ENCODE measurements at regions not wholly inside any gene's neighbourhood (a gene's known extent, or its start where the extent isn't known, plus 50 kb on each side); places are given as distances from the start of the nearest gene placed in this dataset.
A peak's percentile ranks its signal among the peaks of the same experiment; 100 is the strongest.

DNA sequence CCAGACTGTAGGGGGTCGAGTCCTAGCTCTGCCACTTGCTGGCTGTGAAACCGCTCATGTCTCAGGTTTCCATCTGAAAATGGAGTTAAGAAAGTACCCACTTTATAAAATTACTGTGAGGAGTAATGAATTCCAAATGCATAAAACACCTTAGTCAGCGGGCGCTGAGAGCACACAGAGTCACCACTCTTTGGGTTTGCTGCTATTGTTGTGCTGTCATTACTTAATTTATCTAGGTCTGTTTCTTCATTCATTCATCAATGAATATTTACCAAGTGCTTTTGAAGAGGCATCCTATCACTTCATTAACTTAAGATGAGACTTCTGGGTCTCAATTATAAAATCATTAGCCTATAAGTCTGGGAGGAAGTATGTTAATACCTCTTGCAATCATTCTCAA lies 317.3 kb downstream of the FBXW7 start (continued):
- TF ChIP-seq ZNF501 (tag by site-specific recombination; IDR thresholded peaks at IDR 0.05) (no peak), ZNF16 (tag by site-specific recombination; IDR thresholded peaks at IDR 0.05; ENCODE audit: low read depth) (no peak), HOXC10 (CRISPR knock-in tag; IDR thresholded peaks at IDR 0.05) (no peak)
- TF ChIP-seq, protein P1, sequence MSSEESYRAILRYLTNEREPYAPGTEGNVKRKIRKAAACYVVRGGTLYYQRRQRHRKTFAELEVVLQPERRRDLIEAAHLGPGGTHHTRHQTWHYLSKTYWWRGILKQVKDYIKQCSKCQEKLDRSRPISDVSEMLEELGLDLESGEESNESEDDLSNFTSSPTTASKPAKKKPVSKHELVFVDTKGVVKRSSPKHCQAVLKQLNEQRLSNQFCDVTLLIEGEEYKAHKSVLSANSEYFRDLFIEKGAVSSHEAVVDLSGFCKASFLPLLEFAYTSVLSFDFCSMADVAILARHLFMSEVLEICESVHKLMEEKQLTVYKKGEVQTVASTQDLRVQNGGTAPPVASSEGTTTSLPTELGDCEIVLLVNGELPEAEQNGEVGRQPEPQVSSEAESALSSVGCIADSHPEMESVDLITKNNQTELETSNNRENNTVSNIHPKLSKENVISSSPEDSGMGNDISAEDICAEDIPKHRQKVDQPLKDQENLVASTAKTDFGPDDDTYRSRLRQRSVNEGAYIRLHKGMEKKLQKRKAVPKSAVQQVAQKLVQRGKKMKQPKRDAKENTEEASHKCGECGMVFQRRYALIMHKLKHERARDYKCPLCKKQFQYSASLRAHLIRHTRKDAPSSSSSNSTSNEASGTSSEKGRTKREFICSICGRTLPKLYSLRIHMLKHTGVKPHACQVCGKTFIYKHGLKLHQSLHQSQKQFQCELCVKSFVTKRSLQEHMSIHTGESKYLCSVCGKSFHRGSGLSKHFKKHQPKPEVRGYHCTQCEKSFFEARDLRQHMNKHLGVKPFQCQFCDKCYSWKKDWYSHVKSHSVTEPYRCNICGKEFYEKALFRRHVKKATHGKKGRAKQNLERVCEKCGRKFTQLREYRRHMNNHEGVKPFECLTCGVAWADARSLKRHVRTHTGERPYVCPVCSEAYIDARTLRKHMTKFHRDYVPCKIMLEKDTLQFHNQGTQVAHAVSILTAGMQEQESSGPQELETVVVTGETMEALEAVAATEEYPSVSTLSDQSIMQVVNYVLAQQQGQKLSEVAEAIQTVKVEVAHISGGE (tag by site-specific recombination; conservative IDR thresholded peaks at IDR 0.05; ENCODE audit: low read depth) = no peak

DNA sequence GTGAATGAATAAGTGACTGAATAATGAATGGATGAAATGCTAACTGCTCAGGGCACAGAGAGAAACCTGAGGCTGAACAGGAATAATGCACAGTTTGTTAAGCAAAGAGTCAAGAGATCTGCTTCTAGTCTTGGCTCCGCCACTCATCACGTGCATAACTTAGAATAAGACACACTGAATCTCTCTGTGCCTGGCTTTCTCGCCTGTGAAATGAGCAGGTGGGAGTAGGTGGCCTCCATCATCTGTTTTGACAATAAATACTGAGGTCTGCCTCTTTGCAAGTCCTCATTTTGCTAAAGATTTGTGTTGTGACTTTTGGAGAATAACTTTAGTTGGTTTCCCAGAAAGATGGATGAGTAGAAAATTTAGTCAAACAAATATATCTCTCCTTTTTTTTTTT lies 318.0 kb downstream of the FBXW7 start:
- Histone ChIP-seq H3K4me1 (ENCODE audit: control insufficient read depth, insufficient read depth, low read length) (no peaks in the 10 kb centered on the region), H3K9me3 (ENCODE audit: control insufficient read depth, insufficient read depth, low read depth, low read length) (no peaks in the 10 kb centered on the region), H3K27ac (ENCODE audit: extremely low read depth, low read depth, low read length) (no peak overlapping the region), H3K4me3 (ENCODE audit: low read depth, low read length) (no peak overlapping the region), H3K36me3 (ENCODE audit: control insufficient read depth in 2 of 2, insufficient read depth in 1 of 2, low read length in 2 of 2) (no peaks in the 10 kb centered on the region)
- ChIA-PET POLR2A (no interaction called here), CTCF (no interaction called here)
- TF ChIP-seq GFI1B (tag by site-specific recombination; IDR thresholded peaks at IDR 0.05) (no peak), ZNF426 (tag by site-specific recombination; IDR thresholded peaks at IDR 0.05) (no peak), ZNF776 (tag by site-specific recombination; IDR thresholded peaks at IDR 0.05; ENCODE audit: borderline replicate concordance) (no peak), ZBTB8A (tag by site-specific recombination; IDR thresholded peaks at IDR 0.05) (no peak)

DNA sequence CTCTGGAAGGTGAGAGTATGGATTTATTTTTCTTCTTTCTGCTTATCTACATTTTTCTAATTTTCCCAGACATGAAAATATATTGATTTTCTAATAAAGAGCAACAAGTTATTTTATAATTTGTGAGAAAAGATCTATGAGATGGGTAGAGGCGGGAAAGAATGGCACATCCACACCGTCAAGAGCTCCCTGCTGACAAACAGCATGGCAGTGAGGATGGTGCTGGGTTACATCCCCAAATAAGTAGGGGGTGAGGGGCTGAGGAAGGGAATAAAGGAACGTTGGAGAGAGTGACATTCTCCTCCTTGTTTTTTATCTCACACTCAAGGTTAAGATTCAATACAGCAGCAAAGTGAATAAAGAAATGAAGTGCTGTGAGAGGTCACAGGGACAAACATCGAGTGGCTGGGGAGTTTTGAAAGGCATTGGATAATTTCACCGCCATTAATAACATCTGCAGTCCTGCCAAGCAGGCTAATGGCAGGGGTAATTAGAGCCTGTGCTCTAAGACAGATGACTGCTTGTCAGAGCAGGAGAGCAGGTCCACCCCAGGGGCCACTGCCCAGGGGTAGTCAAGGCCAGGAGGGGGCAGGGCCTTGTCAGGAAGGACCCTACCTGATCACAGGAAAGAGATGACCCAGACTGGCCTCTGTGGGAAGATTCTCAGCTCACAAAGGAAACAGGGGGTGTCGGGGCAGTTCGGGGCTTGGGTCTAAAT lies 323.8 kb downstream of the FBXW7 start:
- no peak overlapping the region for H3K27ac ChIP-seq (ENCODE audit: extremely low read depth, low read depth, low read length)
- no peaks in the 10 kb centered on the region for H3K36me3 ChIP-seq (ENCODE audit: control insufficient read depth in 2 of 2, insufficient read depth in 1 of 2, low read length in 2 of 2)
- no peak for TF ChIP-seq MEIS1 (CRISPR knock-in tag; IDR thresholded peaks at IDR 0.05; ENCODE audit: borderline replicate concordance)
- no peak for TF ChIP-seq ZNF324 (tag by site-specific recombination; IDR thresholded peaks at IDR 0.05)
- ChIA-PET POLR2A (no interaction called here), CTCF (no interaction called here)
- no peaks in the 10 kb centered on the region for H3K9me3 ChIP-seq (ENCODE audit: control insufficient read depth, insufficient read depth, low read depth, low read length)
- no peak overlapping the region for H3K4me3 ChIP-seq (ENCODE audit: low read depth, low read length)
- H3K4me1 ChIP-seq (ENCODE audit: control insufficient read depth, insufficient read depth, low read length) = no peaks in the 10 kb centered on the region

DNA sequence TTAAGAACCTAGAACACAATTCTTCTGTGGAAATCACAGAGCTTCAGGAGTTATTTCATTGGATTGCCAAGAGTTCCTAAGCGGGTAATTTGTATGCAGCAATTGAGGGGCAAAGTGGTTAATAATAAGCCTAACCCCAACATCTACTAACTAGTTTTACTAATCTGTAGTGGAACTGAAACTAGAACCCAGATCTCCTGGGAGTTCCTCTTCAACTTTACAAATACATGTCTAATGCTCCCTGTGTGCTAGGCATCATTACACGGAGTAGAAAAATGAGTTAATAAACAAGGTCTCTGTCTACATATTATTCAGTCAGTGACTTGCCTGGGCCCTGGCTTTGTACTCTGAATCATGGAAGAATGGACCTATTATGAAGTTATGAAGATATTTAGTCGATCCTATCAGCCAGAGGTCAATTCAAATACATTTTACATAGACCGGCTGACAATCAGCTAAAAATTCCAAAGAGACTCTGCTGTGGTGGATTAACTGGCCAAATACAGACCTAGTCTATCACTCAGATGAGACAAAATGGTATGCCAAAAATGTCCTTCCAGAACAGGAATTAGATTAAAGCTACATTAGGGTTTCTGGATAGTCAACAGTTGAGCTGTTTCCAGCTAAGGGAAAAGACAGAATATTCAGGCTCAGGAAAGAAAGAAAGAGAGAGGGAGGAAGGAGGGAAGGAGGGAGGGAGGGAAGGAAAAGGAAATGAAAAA lies 326.0 kb downstream of the FBXW7 start:
- Histone ChIP-seq H3K9me3 (ENCODE audit: control insufficient read depth, insufficient read depth, low read depth, low read length) (no peaks in the 10 kb centered on the region), H3K36me3 (ENCODE audit: control insufficient read depth in 2 of 2, insufficient read depth in 1 of 2, low read length in 2 of 2) (no peaks in the 10 kb centered on the region), H3K27ac (ENCODE audit: extremely low read depth, low read depth, low read length) (no peak overlapping the region), H3K4me3 (ENCODE audit: low read depth, low read length) (no peak overlapping the region), H3K4me1 (ENCODE audit: control insufficient read depth, insufficient read depth, low read length) (no peaks in the 10 kb centered on the region)
- TF ChIP-seq ZNF214 (tag by site-specific recombination; IDR thresholded peaks at IDR 0.05; ENCODE audit: borderline replicate concordance) (no peak), ZNF302 (tag by site-specific recombination; IDR thresholded peaks at IDR 0.05; ENCODE audit: low read depth) (no peak), ZNF366 (tag by site-specific recombination; conservative IDR thresholded peaks at IDR 0.05) (peak; percentile 41; the same call in 1 of the 2 replicates)
- CTCF ChIA-PET = no interaction called here
- POLR2A ChIA-PET = no interaction called here

DNA sequence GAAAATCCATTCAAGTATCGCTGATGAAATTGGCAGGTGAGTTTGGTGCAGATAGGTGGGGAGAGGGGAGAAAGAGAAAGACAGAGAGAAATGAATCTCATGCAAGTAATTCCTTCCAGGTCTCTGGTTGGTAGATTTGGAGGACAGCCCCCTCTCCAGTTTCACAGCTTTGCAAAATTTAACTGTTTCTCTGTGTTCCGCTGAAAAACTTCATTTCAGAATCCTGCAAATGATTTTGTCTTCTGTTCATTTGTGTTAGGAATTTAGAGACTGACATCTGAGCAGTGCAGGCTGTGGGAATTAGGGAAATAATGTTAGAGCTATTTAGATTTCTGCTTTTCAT lies 328.5 kb downstream of the FBXW7 start:
- no peaks in the 10 kb centered on the region for H3K36me3 ChIP-seq (ENCODE audit: control insufficient read depth in 2 of 2, insufficient read depth in 1 of 2, low read length in 2 of 2)
- H3K27ac ChIP-seq (ENCODE audit: extremely low read depth, low read depth, low read length) = no peak overlapping the region
- H3K9me3 ChIP-seq (ENCODE audit: control insufficient read depth, insufficient read depth, low read depth, low read length) = no peaks in the 10 kb centered on the region
- no peaks in the 10 kb centered on the region for H3K4me1 ChIP-seq (ENCODE audit: control insufficient read depth, insufficient read depth, low read length)
- POLR2A ChIA-PET = no interaction called here
- CTCF ChIA-PET = no interaction called here
- no peak overlapping the region for H3K4me3 ChIP-seq (ENCODE audit: low read depth, low read length)
- TF ChIP-seq ZNF433 (tag by site-specific recombination; IDR thresholded peaks at IDR 0.05; ENCODE audit: low read depth) (no peak), ZNF274 (IDR thresholded peaks at IDR 0.05; ENCODE audit: low read length) (no peak), ZNF274 (tag by site-specific recombination; IDR thresholded peaks at IDR 0.05; ENCODE audit: borderline replicate concordance) (no peak), ZNF792 (tag by site-specific recombination; IDR thresholded peaks at IDR 0.05) (no peak), SCRT1 (tag by site-specific recombination; IDR thresholded peaks at IDR 0.05; ENCODE audit: borderline replicate concordance) (no peak), ZXDB (tag by site-specific recombination; IDR thresholded peaks at IDR 0.05) (no peak)
- TF ChIP-seq, protein P2, sequence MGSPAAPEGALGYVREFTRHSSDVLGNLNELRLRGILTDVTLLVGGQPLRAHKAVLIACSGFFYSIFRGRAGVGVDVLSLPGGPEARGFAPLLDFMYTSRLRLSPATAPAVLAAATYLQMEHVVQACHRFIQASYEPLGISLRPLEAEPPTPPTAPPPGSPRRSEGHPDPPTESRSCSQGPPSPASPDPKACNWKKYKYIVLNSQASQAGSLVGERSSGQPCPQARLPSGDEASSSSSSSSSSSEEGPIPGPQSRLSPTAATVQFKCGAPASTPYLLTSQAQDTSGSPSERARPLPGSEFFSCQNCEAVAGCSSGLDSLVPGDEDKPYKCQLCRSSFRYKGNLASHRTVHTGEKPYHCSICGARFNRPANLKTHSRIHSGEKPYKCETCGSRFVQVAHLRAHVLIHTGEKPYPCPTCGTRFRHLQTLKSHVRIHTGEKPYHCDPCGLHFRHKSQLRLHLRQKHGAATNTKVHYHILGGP (tag by site-specific recombination; IDR thresholded peaks at IDR 0.05) = no peak
- TF ChIP-seq, protein P3, sequence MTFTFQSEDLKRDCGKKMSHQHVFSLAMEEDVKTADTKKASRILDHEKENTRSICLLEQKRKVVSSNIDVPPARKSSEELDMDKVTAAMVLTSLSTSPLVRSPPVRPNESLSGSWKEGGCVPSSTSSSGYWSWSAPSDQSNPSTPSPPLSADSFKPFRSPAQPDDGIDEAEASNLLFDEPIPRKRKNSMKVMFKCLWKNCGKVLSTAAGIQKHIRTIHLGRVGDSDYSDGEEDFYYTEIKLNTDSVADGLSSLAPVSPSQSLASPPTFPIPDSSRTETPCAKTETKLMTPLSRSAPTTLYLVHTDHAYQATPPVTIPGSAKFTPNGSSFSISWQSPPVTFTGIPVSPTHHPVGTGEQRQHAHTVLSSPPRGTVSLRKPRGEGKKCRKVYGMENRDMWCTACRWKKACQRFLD (tag by site-specific recombination; IDR thresholded peaks at IDR 0.05) = no peak
